Mesothelial cell of epicardium (in vitro differentiated cells): ENCODE measurements at regions not wholly inside any gene's neighbourhood (a gene's known extent, or its start where the extent isn't known, plus 50 kb on each side); places are given as distances from the start of the nearest gene placed in this dataset.

ENCODE experiments used
- DNase-seq, 2 experiments: peaks; one replicate each; pipeline ENCODE4 v3.0.0; 2021; ENCODE audit warnings: low spot score in 2 of 2; ENCODE audit not compliant: unreplicated experiment in 2 of 2
- H3K27ac Mint-ChIP-seq: 2 replicates; pipeline ENCODE4 v1.8.0; 2021; ENCODE audit warnings: mixed read lengths
- H3K27me3 Mint-ChIP-seq: 2 replicates; pipeline ENCODE4 v1.8.0; 2021; ENCODE audit warnings: low read depth, mixed read lengths
- H3K36me3 Mint-ChIP-seq: 2 replicates; pipeline ENCODE4 v1.8.0; 2021; ENCODE audit warnings: mixed read lengths
- H3K4me1 Mint-ChIP-seq: 2 replicates; pipeline ENCODE4 v1.8.0; 2021; ENCODE audit warnings: mixed read lengths
- H3K4me3 Mint-ChIP-seq: 2 replicates; pipeline ENCODE4 v1.8.0; 2021; ENCODE audit warnings: mild to moderate bottlenecking, moderate library complexity, mixed read lengths
- H3K9me3 Mint-ChIP-seq: 2 replicates; pipeline ENCODE4 v1.8.0; 2021; ENCODE audit warnings: mixed read lengths
- CTCF ChIP-seq: fragments of 200-600 bp; sonication (generic); IDR thresholded peaks from one replicate; pipeline ENCODE4 v1.5.0; 2021; ENCODE audit warnings: antibody characterized with exemption; ENCODE audit not compliant: unreplicated experiment

- DNase-seq: peak in 1 of 2 experiments; percentile 29
Observed at GRCh38 chr1:30275926-30276764, 447.2 kb downstream of the MATN1 start.

GRCh38 chr1:30274976-30275621, 448.3 kb downstream of the MATN1 start:
- Mint-ChIP-seq H3K9me3 (no peaks in the 10 kb centered on the region), H3K4me1 (no peaks in the 10 kb centered on the region), H3K4me3 (no peak overlapping the region), H3K27ac (no peak overlapping the region), H3K36me3 (no peaks in the 10 kb centered on the region), H3K27me3 (peaks cover 51% of the 10 kb centered on the region)
- no peak for TF ChIP-seq CTCF
- peak in 1 of 2 experiments; percentile 29 for DNase-seq

More at GRCh38 chr1:30275926-30276764, 447.2 kb downstream of the MATN1 start:
- Mint-ChIP-seq H3K4me3 (no peak overlapping the region), H3K27me3 (peaks cover 49% of the 10 kb centered on the region), H3K36me3 (no peaks in the 10 kb centered on the region), H3K27ac (no peak overlapping the region), H3K4me1 (no peaks in the 10 kb centered on the region), H3K9me3 (no peaks in the 10 kb centered on the region)
- no peak for TF ChIP-seq CTCF

- Mint-ChIP-seq H3K9me3 (no peaks in the 10 kb centered on the region), H3K27ac (no peak overlapping the region), H3K36me3 (no peaks in the 10 kb centered on the region), H3K27me3 (peaks cover 48% of the 10 kb centered on the region), H3K4me3 (no peak overlapping the region), H3K4me1 (no peaks in the 10 kb centered on the region)
- TF ChIP-seq CTCF: no peak
- DNase-seq: peak in 1 of 2 experiments; percentile 36
Observed at GRCh38 chr1:30274173-30274970, 449.0 kb downstream of the MATN1 start.

- Mint-ChIP-seq H3K4me3 (no peak overlapping the region), H3K27me3 (peaks cover 47% of the 10 kb centered on the region), H3K36me3 (no peaks in the 10 kb centered on the region), H3K4me1 (no peaks in the 10 kb centered on the region), H3K9me3 (no peaks in the 10 kb centered on the region), H3K27ac (no peak overlapping the region)
- peak in 1 of 2 experiments; percentile 22 for DNase-seq
- TF ChIP-seq CTCF: no peak
Observed at GRCh38 chr1:30273456-30273855, 449.9 kb downstream of the MATN1 start.

GRCh38 chr1:30273021-30273325, 450.4 kb downstream of the MATN1 start:
- no peaks in the 10 kb centered on the region for H3K9me3 Mint-ChIP-seq
- DNase-seq: peak in 1 of 2 experiments; percentile 28
- no peak for TF ChIP-seq CTCF
- peaks cover 50% of the 10 kb centered on the region for H3K27me3 Mint-ChIP-seq
- no peak overlapping the region for H3K4me3 Mint-ChIP-seq
- no peaks in the 10 kb centered on the region for H3K36me3 Mint-ChIP-seq
- no peaks in the 10 kb centered on the region for H3K4me1 Mint-ChIP-seq
- no peak overlapping the region for H3K27ac Mint-ChIP-seq
